ENCODE measurements at regions not wholly inside any gene's neighbourhood (a gene's known extent, or its start where the extent isn't known, plus 50 kb on each side); places are given as distances from the start of the nearest gene placed in this dataset.
A peak's percentile ranks its signal among the peaks of the same experiment; 100 is the strongest.

DNA sequence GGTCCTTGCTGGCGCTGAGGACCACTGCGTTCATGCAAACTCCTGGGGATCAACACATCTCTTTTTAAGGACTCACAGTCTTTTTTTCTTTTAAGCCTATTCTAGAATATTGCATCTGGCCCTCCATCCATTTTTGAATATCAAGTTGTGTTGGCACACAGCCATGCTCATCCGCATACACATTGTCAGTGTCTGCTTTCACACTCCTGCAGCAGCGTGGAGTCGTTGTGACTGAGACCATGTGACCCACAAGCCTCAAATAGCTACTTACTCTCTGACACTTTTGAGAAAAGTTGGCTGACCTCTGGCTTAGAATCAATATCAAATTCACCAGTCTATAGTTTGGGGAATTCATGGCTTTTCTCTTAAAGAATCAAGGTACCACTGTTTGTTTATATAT, 191.8 kb upstream of the S100G start:
- intact Hi-C loops (cut with DNase I; ENCODE audit: low total_unique reads), result no loop called here
- Histone ChIP-seq H3K27ac (no peak overlapping the region), H3K4me1 (no peaks in the 10 kb centered on the region), H3K9me3 (no peaks in the 10 kb centered on the region), H3K36me3 (no peaks in the 10 kb centered on the region), H3K4me3 (no peak overlapping the region), H3K27me3 (peaks cover 0 to 3% (median 0%) of the 10 kb centered on the region in 3 donors)
- TF ChIP-seq EP300 (IDR thresholded peaks at IDR 0.05), result no peak
- TF ChIP-seq, protein P1, sequence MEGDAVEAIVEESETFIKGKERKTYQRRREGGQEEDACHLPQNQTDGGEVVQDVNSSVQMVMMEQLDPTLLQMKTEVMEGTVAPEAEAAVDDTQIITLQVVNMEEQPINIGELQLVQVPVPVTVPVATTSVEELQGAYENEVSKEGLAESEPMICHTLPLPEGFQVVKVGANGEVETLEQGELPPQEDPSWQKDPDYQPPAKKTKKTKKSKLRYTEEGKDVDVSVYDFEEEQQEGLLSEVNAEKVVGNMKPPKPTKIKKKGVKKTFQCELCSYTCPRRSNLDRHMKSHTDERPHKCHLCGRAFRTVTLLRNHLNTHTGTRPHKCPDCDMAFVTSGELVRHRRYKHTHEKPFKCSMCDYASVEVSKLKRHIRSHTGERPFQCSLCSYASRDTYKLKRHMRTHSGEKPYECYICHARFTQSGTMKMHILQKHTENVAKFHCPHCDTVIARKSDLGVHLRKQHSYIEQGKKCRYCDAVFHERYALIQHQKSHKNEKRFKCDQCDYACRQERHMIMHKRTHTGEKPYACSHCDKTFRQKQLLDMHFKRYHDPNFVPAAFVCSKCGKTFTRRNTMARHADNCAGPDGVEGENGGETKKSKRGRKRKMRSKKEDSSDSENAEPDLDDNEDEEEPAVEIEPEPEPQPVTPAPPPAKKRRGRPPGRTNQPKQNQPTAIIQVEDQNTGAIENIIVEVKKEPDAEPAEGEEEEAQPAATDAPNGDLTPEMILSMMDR (IDR thresholded peaks at IDR 0.05), result no peak
- no peak for TF ChIP-seq POLR2AphosphoS5 (IDR thresholded peaks at IDR 0.05)
- no peak for TF ChIP-seq POLR2A (IDR thresholded peaks at IDR 0.05)
- DNase-seq, result no peak
- WGBS, 5 donors, result 78 to 90% (median 81%) methylated on average over 5 of the region's 5 CpGs

DNA sequence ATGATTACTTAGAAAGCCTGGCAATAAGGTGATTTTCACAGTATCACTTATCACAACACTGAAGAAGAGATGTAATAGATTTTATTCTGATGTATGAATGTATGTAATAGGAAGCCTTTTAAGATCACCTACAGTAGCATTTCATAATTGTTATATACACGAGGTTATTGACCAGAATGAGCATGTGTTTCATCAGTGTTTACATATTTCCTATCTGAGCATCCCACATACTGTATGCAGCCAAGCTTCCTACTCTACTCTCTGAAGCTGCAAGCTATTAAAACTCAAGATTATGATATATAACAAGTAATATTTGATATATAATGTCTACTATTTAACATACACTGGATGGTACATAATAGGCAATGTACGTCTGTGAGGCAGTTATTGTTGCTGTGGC, 190.9 kb upstream of the S100G start:
- H3K27ac ChIP-seq, result no peak overlapping the region
- TF ChIP-seq EP300 (IDR thresholded peaks at IDR 0.05), result no peak
- TF ChIP-seq POLR2AphosphoS5 (IDR thresholded peaks at IDR 0.05), result no peak
- no peak for TF ChIP-seq POLR2A (IDR thresholded peaks at IDR 0.05)
- TF ChIP-seq, protein P1 (IDR thresholded peaks at IDR 0.05), result no peak
- WGBS, 5 donors, result 36 to 60% (median 52%) methylated on average over 2 of the region's 2 CpGs
- no peak for DNase-seq
- H3K36me3 ChIP-seq, result no peaks in the 10 kb centered on the region
- no peaks in the 10 kb centered on the region for H3K4me1 ChIP-seq
- peaks cover 0 to 3% (median 0%) of the 10 kb centered on the region in 3 donors for H3K27me3 ChIP-seq
- H3K4me3 ChIP-seq, result no peak overlapping the region
- intact Hi-C loops (cut with DNase I; ENCODE audit: low total_unique reads), result no loop called here
- H3K9me3 ChIP-seq, result no peaks in the 10 kb centered on the region

DNA sequence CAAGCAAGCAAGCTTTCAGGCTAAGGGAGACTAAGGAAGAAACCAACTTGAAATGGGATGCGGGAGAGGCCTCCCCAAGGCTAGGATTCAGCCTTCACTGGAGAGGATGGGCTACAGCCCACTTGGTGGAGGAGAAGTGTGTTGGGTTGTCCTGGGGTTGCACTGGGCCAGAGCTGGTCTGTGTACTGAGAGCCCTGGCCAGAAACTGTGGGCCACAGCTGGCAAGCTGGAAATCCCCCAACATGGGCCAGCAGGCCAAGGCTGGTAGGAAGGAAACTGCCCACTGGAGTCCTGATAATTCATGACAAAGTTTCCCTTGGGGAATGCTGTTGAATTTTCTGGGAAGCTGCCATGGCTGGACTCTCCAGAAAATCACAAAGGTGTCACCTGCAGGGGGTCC, 188.0 kb upstream of the S100G start:
- H3K36me3 ChIP-seq, result no peaks in the 10 kb centered on the region
- no peaks in the 10 kb centered on the region for H3K4me1 ChIP-seq
- intact Hi-C loops (cut with DNase I; ENCODE audit: low total_unique reads), result no loop called here
- H3K27ac ChIP-seq, result peak overlapping the region in 1 of 5 donors; percentile 39
- no peak overlapping the region for H3K4me3 ChIP-seq
- H3K27me3 ChIP-seq, result no peaks in the 10 kb centered on the region
- no peak for DNase-seq
- TF ChIP-seq POLR2AphosphoS5 (IDR thresholded peaks at IDR 0.05), result no peak
- TF ChIP-seq EP300 (IDR thresholded peaks at IDR 0.05), result no peak
- TF ChIP-seq POLR2A (IDR thresholded peaks at IDR 0.05), result no peak
- TF ChIP-seq, protein P1 (IDR thresholded peaks at IDR 0.05), result no peak
- no peaks in the 10 kb centered on the region for H3K9me3 ChIP-seq
- WGBS, 5 donors, result 88 to 100% (median 100%) methylated on average over 1 of the region's 1 CpG

DNA sequence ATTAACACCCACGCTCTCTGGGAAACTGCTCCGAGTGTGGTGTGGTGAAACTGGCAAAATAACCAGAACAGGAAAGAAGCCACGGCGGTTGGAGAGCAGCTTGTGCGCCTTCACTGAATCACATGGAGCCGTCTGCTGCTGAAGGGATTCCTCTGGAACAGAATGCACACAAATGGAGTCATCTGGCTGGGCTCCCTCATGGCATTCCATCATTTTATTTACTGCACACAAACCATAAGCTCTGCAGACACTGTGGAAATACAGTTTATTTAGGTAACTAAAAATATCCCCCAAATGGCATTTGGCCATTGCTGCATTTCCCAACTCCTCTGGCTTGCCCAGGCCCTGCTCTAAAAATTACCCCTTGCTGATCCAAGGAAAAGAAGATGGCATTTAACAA, 187.0 kb upstream of the S100G start:
- TF ChIP-seq, protein P1 (IDR thresholded peaks at IDR 0.05), result no peak
- no peak for TF ChIP-seq POLR2AphosphoS5 (IDR thresholded peaks at IDR 0.05)
- TF ChIP-seq EP300 (IDR thresholded peaks at IDR 0.05), result no peak
- no peak for TF ChIP-seq POLR2A (IDR thresholded peaks at IDR 0.05)
- peak overlapping the region in 2 of 5 donors; percentile 39 to 54 for H3K27ac ChIP-seq
- no peaks in the 10 kb centered on the region for H3K27me3 ChIP-seq
- no peaks in the 10 kb centered on the region for H3K36me3 ChIP-seq
- intact Hi-C loops (cut with DNase I; ENCODE audit: low total_unique reads), result no loop called here
- no peaks in the 10 kb centered on the region for H3K9me3 ChIP-seq
- WGBS, 5 donors, result 73 to 87% (median 81%) methylated on average over 5 to 6 of the region's 6 CpGs
- no peak overlapping the region for H3K4me3 ChIP-seq
- peak in 1 of 2 donors; percentile 67 for DNase-seq
- no peaks in the 10 kb centered on the region for H3K4me1 ChIP-seq
